ENCODE measurements at regions not wholly inside any gene's neighbourhood (a gene's known extent, or its start where the extent isn't known, plus 50 kb on each side); places are given as distances from the start of the nearest gene placed in this dataset.

DNA sequence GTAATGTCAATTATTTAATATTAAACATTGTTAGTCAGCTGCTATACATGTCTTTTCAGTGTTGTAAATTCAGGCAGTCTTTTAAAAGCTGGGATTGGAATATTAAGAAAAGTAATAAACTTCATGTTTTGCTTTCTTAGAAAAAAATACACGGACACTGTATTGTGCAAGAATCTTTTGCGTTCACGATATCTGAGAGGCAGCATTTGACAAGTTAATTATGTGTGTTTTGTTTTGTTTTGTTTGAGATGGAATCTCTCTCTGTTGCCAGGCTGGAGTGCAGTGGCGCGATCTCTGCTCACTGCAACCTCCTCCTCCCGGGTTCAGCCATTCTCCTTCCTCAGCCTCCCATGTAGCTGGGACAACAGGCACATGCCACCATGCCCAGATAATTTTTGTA, 1661.3 kb downstream of the HACE1 start:
- no peaks in the 10 kb centered on the region for H4K20me1 ChIP-seq (ENCODE audit: low read length)
- H3F3A ChIP-seq (ENCODE audit: low read length, unreplicated experiment) = no peaks in the 10 kb centered on the region
- no peaks in the 10 kb centered on the region for H3K9me3 ChIP-seq (ENCODE audit: low read length)
- peaks cover 7% of the 10 kb centered on the region; the same call in 1 of the 2 replicates for H3K4me1 ChIP-seq (ENCODE audit: insufficient read depth, low read length)
- H3K9me2 ChIP-seq (replicated peaks; ENCODE audit: low read length) = no peaks in the 10 kb centered on the region
- H3K27ac ChIP-seq (ENCODE audit: low read length) = peak overlapping the region; percentile 30
- no peak overlapping the region for H3K9ac ChIP-seq (ENCODE audit: low read length)
- no peaks in the 10 kb centered on the region for H3K36me3 ChIP-seq (ENCODE audit: low read depth, low read length)
- ChIA-PET POLR2A (ENCODE audit: unreplicated experiment) (no interaction called here), CTCF (no interaction called here)
- peak overlapping the region; percentile 61 for H2AFZ ChIP-seq (ENCODE audit: low read length)
- no peak overlapping the region for H3K4me3 ChIP-seq (ENCODE audit: low read length)
- no peaks in the 10 kb centered on the region for H3K79me2 ChIP-seq (ENCODE audit: low read length)
- no peaks in the 10 kb centered on the region for H3K27me3 ChIP-seq (ENCODE audit: low read length)
- H3K4me2 ChIP-seq (ENCODE audit: low read length) = peak overlapping the region; percentile 53
- ATAC-seq (no peak; the same call in 1 of the 2 replicates), DNase-seq (no peak)
- no peak for TF ChIP-seq EZH2phosphoT487 (IDR thresholded peaks at IDR 0.05; ENCODE audit: borderline replicate concordance, low read length)
- TF ChIP-seq, protein P1, sequence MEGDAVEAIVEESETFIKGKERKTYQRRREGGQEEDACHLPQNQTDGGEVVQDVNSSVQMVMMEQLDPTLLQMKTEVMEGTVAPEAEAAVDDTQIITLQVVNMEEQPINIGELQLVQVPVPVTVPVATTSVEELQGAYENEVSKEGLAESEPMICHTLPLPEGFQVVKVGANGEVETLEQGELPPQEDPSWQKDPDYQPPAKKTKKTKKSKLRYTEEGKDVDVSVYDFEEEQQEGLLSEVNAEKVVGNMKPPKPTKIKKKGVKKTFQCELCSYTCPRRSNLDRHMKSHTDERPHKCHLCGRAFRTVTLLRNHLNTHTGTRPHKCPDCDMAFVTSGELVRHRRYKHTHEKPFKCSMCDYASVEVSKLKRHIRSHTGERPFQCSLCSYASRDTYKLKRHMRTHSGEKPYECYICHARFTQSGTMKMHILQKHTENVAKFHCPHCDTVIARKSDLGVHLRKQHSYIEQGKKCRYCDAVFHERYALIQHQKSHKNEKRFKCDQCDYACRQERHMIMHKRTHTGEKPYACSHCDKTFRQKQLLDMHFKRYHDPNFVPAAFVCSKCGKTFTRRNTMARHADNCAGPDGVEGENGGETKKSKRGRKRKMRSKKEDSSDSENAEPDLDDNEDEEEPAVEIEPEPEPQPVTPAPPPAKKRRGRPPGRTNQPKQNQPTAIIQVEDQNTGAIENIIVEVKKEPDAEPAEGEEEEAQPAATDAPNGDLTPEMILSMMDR (conservative IDR thresholded peaks at IDR 0.05; ENCODE audit: low read depth, low read length) = no peak
- no peak for TF ChIP-seq EZH2 (IDR thresholded peaks at IDR 0.05; ENCODE audit: low read length, unreplicated experiment)
- intact Hi-C loops (cut with micrococcal nuclease) = loop anchor here (5.0 kb wide), 1 partner anchor 34 kb away; no protein-coding TSS in a partner anchor
- BruUV-seq (replicated peaks) = no TSS peak

DNA sequence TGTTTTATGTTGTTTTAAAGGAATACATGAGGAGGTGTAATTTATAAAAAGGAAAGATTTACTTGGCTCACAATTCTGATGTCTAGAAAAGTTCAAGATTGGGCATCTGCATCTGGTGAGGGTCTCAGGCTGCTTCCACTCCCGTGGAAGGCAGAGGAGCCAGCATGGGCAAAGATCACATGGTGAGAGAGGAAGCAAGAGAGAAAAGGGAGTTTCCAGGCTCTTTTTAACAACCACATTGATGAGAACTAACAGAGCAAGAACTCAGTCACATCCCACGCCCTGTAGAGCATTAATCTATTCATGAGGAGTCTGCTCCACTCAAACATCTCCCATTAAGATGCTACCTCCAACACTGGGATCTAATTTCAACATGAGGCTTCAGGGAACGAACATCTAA, 1666.3 kb downstream of the HACE1 start:
- POLR2A ChIA-PET (ENCODE audit: unreplicated experiment) = no interaction called here
- Histone ChIP-seq H3K4me1 (ENCODE audit: insufficient read depth, low read length) (no peaks in the 10 kb centered on the region; the same call in 1 of the 2 replicates), H3K36me3 (ENCODE audit: low read depth, low read length) (no peaks in the 10 kb centered on the region), H3K27me3 (ENCODE audit: low read length) (no peaks in the 10 kb centered on the region), H4K20me1 (ENCODE audit: low read length) (no peaks in the 10 kb centered on the region), H3K27ac (ENCODE audit: low read length) (no peak overlapping the region), H3K9ac (ENCODE audit: low read length) (no peak overlapping the region), H3K9me3 (ENCODE audit: low read length) (no peaks in the 10 kb centered on the region), H3K4me3 (ENCODE audit: low read length) (no peak overlapping the region), H3K79me2 (ENCODE audit: low read length) (no peaks in the 10 kb centered on the region), H3K9me2 (replicated peaks; ENCODE audit: low read length) (no peaks in the 10 kb centered on the region), H2AFZ (ENCODE audit: low read length) (no peak overlapping the region), H3F3A (ENCODE audit: low read length, unreplicated experiment) (no peaks in the 10 kb centered on the region), H3K4me2 (ENCODE audit: low read length) (no peak overlapping the region)
- ATAC-seq (no peak), DNase-seq (no peak)
- TF ChIP-seq EZH2phosphoT487 (IDR thresholded peaks at IDR 0.05; ENCODE audit: borderline replicate concordance, low read length) = no peak
- TF ChIP-seq, protein P1 (conservative IDR thresholded peaks at IDR 0.05; ENCODE audit: low read depth, low read length) = no peak
- no peak for TF ChIP-seq EZH2 (IDR thresholded peaks at IDR 0.05; ENCODE audit: low read length, unreplicated experiment)
- intact Hi-C loops (cut with micrococcal nuclease) = no loop called here
- CTCF ChIA-PET = no interaction called here
- BruUV-seq (replicated peaks) = no TSS peak

DNA sequence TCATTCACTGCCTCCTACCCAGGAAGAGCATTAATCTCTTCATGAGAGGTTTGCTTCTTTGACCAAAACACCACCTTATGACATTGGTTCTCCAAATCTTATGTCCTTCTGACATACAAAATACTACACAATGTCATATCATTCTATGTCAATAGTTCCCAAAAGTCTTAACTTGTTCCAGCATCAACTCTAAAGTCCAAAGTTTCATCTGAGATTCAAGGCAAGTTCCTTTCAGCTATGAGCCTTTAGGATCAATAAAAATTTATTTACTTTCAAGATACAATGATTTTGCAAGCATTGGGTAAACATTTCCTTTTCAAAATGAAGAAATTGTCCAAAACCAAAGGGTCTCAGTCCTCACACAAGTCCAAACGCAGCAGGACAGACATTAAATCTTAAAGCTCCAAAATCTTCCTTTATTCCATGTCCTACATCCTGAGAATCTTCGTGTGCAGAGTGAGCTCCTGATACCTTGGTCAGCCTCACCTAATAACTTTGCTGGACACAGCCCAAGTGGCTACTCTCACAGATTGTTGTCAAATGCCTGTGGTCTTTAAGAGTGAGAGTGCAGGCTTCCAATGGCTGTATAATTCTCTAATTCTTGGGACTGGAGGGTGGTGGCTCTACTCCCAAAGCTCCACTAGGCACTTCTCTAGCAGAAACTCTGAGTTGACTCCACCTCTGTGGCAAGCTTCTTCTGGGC, 1668.2 kb downstream of the HACE1 start:
- Histone ChIP-seq H3K27me3 (ENCODE audit: low read length) (no peaks in the 10 kb centered on the region), H3K27ac (ENCODE audit: low read length) (no peak overlapping the region), H2AFZ (ENCODE audit: low read length) (no peak overlapping the region), H3K9ac (ENCODE audit: low read length) (no peak overlapping the region), H3K9me3 (ENCODE audit: low read length) (no peaks in the 10 kb centered on the region), H3K9me2 (replicated peaks; ENCODE audit: low read length) (no peaks in the 10 kb centered on the region), H3K4me1 (ENCODE audit: insufficient read depth, low read length) (no peaks in the 10 kb centered on the region), H3K79me2 (ENCODE audit: low read length) (no peaks in the 10 kb centered on the region), H3F3A (ENCODE audit: low read length, unreplicated experiment) (no peaks in the 10 kb centered on the region), H3K36me3 (ENCODE audit: low read depth, low read length) (no peaks in the 10 kb centered on the region), H3K4me3 (ENCODE audit: low read length) (no peak overlapping the region), H4K20me1 (ENCODE audit: low read length) (no peaks in the 10 kb centered on the region), H3K4me2 (ENCODE audit: low read length) (no peak overlapping the region)
- ChIA-PET POLR2A (ENCODE audit: unreplicated experiment) (no interaction called here), CTCF (interaction anchor here (0.7 kb wide), 1 partner anchor 381 kb away, joined by 3 read pairs; no protein-coding TSS in a partner anchor)
- intact Hi-C loops (cut with micrococcal nuclease) = no loop called here
- ATAC-seq = no peak
- BruUV-seq (replicated peaks) = no TSS peak
- TF ChIP-seq, protein P1 (conservative IDR thresholded peaks at IDR 0.05; ENCODE audit: low read depth, low read length) = no peak
- TF ChIP-seq EZH2 (IDR thresholded peaks at IDR 0.05; ENCODE audit: low read length, unreplicated experiment) = no peak
- no peak for TF ChIP-seq EZH2phosphoT487 (IDR thresholded peaks at IDR 0.05; ENCODE audit: borderline replicate concordance, low read length)
- no peak for DNase-seq

All from PC-3 (cell line).